Endothelial cell of umbilical vein (primary cell): ENCODE measurements at regions not wholly inside any gene's neighbourhood (a gene's known extent, or its start where the extent isn't known, plus 50 kb on each side); places are given as distances from the start of the nearest gene placed in this dataset.

ENCODE experiments used
- EZH2 ChIP-seq: IDR thresholded peaks from 2 replicates; pipeline ENCODE4 v1.6.1; 2012; ENCODE audit warnings: borderline replicate concordance, low read depth, mild to moderate bottlenecking, moderate library complexity, low read length, inconsistent platforms; ENCODE audit not compliant: severe bottlenecking
- FOS ChIP-seq: IDR thresholded peaks from 2 replicates; pipeline ENCODE4 v1.6.1; 2011; ENCODE audit warnings: mild to moderate bottlenecking, low read length, moderate library complexity, borderline replicate concordance; ENCODE audit not compliant: insufficient read depth
- JUN ChIP-seq: IDR thresholded peaks from 2 replicates; pipeline ENCODE4 v1.6.1; 2011; ENCODE audit warnings: borderline replicate concordance, low read depth; ENCODE audit not compliant: insufficient read length, insufficient read depth
- MYC ChIP-seq: IDR thresholded peaks from one replicate; pipeline ENCODE4 v1.6.1; 2011; ENCODE audit warnings: mild to moderate bottlenecking, low read depth, low read length
- POLR2A ChIP-seq: IDR thresholded peaks from 2 replicates; pipeline ENCODE4 v1.6.1; 2012; ENCODE audit warnings: low read depth, mild to moderate bottlenecking, control low read depth, low read length
- POLR2AphosphoS5 ChIP-seq: IDR thresholded peaks from 2 replicates; pipeline ENCODE4 v1.6.1; 2012; ENCODE audit warnings: low read depth, mild to moderate bottlenecking, control low read depth, low read length, moderate library complexity; ENCODE audit not compliant: insufficient read depth
- TF ChIP-seq, protein P1 (sequence below), 2 donors: IDR thresholded peaks; 1 replicate in 1 of 2; 2 replicates in 1 of 2; pipeline ENCODE4 v1.5.1; 2011; ENCODE audit warnings: low read length in 2 of 2, mild to moderate bottlenecking in 2 of 2, moderate library complexity in 2 of 2, control low read depth in 1 of 2, inconsistent platforms in 1 of 2, low read depth in 1 of 2; ENCODE audit not compliant: insufficient read depth in 1 of 2; ENCODE audit errors: extremely low read depth in 1 of 2
- TF ChIP-seq, protein P2 (sequence below): IDR thresholded peaks from 2 replicates; pipeline ENCODE4 v1.6.1; 2011; ENCODE audit not compliant: insufficient read depth, insufficient read length

DNA sequence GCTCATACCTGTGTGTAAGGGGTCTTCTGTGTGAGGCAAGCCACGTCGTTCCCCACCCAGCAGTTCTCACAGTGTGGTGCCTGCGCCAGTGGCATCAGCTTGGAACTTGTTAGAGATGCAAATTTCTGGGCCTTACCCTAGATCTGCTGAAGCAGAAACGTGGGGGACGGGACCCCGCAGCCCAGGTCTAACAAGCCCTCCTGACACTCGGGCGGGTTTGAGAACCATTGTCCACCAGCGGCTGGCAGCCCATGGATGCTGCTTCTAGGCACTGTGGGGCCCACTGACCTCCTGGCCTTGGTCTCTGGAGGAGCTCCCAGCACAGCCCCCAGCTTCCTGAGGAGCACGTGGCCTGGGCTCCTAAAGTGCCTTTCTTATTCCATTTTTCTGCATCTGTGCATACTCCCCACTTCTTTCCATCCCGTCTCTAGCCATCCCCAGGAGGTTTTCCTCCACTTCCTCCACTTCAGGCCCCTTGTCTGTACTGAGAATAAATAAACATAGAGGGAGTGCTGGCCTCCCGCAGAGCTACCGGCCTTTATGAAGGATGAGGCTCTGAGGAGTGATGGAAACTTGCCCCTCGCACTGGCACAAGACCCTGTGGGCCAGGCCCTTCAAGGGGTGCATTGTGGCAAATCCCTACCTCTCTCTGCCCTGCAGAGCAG lies 94.3 kb downstream of the GALR1 start:
- TF ChIP-seq POLR2A (no peak), POLR2AphosphoS5 (no peak), EZH2 (no peak), JUN (no peak), MYC (no peak), FOS (no peak)
- TF ChIP-seq, protein P1, sequence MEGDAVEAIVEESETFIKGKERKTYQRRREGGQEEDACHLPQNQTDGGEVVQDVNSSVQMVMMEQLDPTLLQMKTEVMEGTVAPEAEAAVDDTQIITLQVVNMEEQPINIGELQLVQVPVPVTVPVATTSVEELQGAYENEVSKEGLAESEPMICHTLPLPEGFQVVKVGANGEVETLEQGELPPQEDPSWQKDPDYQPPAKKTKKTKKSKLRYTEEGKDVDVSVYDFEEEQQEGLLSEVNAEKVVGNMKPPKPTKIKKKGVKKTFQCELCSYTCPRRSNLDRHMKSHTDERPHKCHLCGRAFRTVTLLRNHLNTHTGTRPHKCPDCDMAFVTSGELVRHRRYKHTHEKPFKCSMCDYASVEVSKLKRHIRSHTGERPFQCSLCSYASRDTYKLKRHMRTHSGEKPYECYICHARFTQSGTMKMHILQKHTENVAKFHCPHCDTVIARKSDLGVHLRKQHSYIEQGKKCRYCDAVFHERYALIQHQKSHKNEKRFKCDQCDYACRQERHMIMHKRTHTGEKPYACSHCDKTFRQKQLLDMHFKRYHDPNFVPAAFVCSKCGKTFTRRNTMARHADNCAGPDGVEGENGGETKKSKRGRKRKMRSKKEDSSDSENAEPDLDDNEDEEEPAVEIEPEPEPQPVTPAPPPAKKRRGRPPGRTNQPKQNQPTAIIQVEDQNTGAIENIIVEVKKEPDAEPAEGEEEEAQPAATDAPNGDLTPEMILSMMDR (IDR thresholded peaks at IDR 0.05; ENCODE audit: extremely low read depth in 1 of 2, insufficient read depth in 1 of 2, low read depth in 1 of 2, low read length in 2 of 2) = no peak
- TF ChIP-seq, protein P2, sequence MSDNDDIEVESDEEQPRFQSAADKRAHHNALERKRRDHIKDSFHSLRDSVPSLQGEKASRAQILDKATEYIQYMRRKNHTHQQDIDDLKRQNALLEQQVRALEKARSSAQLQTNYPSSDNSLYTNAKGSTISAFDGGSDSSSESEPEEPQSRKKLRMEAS = no peak
